ENCODE measurements at regions not wholly inside any gene's neighbourhood (a gene's known extent, or its start where the extent isn't known, plus 50 kb on each side); places are given as distances from the start of the nearest gene placed in this dataset.

DNA sequence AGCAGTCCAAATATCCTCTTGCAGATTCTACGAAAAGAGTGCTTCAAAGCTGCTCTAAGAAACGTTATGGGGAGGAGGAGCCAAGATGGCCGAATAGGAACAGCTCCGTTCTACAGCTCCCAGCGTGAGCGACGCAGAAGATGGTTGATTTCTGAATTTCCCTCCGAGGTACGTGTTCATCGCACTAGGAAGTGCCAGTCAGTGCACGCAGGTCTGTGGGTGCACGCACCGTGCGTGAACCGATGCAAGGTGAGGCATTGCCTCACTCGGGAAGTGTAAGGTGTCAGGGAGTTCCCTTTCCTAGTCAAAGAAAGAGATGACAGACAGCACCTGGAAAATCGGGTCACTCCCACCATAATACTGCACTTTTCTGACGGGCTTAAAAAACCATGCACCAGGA lies 272.1 kb upstream of the DEFB115 start:
- no peak for TF ChIP-seq POLR2AphosphoS5 (IDR thresholded peaks at IDR 0.05)
- TF ChIP-seq, protein P1, sequence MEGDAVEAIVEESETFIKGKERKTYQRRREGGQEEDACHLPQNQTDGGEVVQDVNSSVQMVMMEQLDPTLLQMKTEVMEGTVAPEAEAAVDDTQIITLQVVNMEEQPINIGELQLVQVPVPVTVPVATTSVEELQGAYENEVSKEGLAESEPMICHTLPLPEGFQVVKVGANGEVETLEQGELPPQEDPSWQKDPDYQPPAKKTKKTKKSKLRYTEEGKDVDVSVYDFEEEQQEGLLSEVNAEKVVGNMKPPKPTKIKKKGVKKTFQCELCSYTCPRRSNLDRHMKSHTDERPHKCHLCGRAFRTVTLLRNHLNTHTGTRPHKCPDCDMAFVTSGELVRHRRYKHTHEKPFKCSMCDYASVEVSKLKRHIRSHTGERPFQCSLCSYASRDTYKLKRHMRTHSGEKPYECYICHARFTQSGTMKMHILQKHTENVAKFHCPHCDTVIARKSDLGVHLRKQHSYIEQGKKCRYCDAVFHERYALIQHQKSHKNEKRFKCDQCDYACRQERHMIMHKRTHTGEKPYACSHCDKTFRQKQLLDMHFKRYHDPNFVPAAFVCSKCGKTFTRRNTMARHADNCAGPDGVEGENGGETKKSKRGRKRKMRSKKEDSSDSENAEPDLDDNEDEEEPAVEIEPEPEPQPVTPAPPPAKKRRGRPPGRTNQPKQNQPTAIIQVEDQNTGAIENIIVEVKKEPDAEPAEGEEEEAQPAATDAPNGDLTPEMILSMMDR (IDR thresholded peaks at IDR 0.05), result no peak

All from esophagus muscularis mucosa (tissue), 3 donors.